ENCODE measurements at regions not wholly inside any gene's neighbourhood (a gene's known extent, or its start where the extent isn't known, plus 50 kb on each side); places are given as distances from the start of the nearest gene placed in this dataset.
"Not testable (repeated sequence)": the region's sequence is repeated elsewhere in the genome, so short reads cannot be mapped to it uniquely, and the experiment has no call there.

GRCh38 chr6:121691126-121691551 lies 255.7 kb downstream of the GJA1 start:
- no peak for DNase-seq (ENCODE audit: low spot score)

GRCh38 chr6:121694389-121694788 lies 258.9 kb downstream of the GJA1 start:
- DNase-seq (ENCODE audit: low spot score), result no peak

- no peak for DNase-seq (ENCODE audit: low spot score)
Observed at GRCh38 chr6:121694801-121695251, 259.4 kb downstream of the GJA1 start.

- no peak for DNase-seq (ENCODE audit: low spot score)
Observed at GRCh38 chr6:121695329-121695728, 259.9 kb downstream of the GJA1 start.

GRCh38 chr6:121697921-121698320 lies 262.5 kb downstream of the GJA1 start:
- no peak for DNase-seq (ENCODE audit: low spot score)

GRCh38 chr6:121698617-121699016 lies 263.2 kb downstream of the GJA1 start:
- DNase-seq (ENCODE audit: low spot score), result no peak

GRCh38 chr6:121703129-121703528 lies 267.7 kb downstream of the GJA1 start:
- not testable (repeated sequence) for DNase-seq (ENCODE audit: low spot score)

- DNase-seq (ENCODE audit: low spot score), result no peak
Observed at GRCh38 chr6:121711472-121711871, 276.0 kb downstream of the GJA1 start.

GRCh38 chr6:121717686-121718085 lies 282.2 kb downstream of the GJA1 start:
- no peak for DNase-seq (ENCODE audit: low spot score)

- DNase-seq (ENCODE audit: low spot score), result not testable (repeated sequence)
Observed at GRCh38 chr6:121720867-121721266, 285.4 kb downstream of the GJA1 start.

GRCh38 chr6:121723623-121724022 lies 288.2 kb downstream of the GJA1 start:
- DNase-seq (ENCODE audit: low spot score), result no peak

- no peak for DNase-seq (ENCODE audit: low spot score)
Observed at GRCh38 chr6:121724576-121724975, 289.1 kb downstream of the GJA1 start.

- DNase-seq (ENCODE audit: low spot score), result no peak
Observed at GRCh38 chr6:121726596-121726995, 291.1 kb downstream of the GJA1 start.

- DNase-seq (ENCODE audit: low spot score), result no peak
Observed at GRCh38 chr6:121730616-121731015, 295.2 kb downstream of the GJA1 start.

- no peak for DNase-seq (ENCODE audit: low spot score)
Observed at GRCh38 chr6:121731381-121731780, 295.9 kb downstream of the GJA1 start.

- DNase-seq (ENCODE audit: low spot score), result no peak
Observed at GRCh38 chr6:121732641-121733040, 297.2 kb downstream of the GJA1 start.

- DNase-seq (ENCODE audit: low spot score), result no peak
Observed at GRCh38 chr6:121733234-121733633, 297.8 kb downstream of the GJA1 start.

GRCh38 chr6:121740188-121740587 lies 304.7 kb downstream of the GJA1 start:
- not testable (repeated sequence) for DNase-seq (ENCODE audit: low spot score)

GRCh38 chr6:121743691-121744090 lies 308.2 kb downstream of the GJA1 start:
- no peak for DNase-seq (ENCODE audit: low spot score)

GRCh38 chr6:121748376-121748775 lies 312.9 kb downstream of the GJA1 start:
- no peak for DNase-seq (ENCODE audit: low spot score)

- no peak for DNase-seq (ENCODE audit: low spot score)
Observed at GRCh38 chr6:121748850-121749249, 313.4 kb downstream of the GJA1 start.

- DNase-seq (ENCODE audit: low spot score), result no peak
Observed at GRCh38 chr6:121755485-121755884, 320.0 kb downstream of the GJA1 start.

GRCh38 chr6:121756666-121757065 lies 321.2 kb downstream of the GJA1 start:
- no peak for DNase-seq (ENCODE audit: low spot score)

GRCh38 chr6:121759370-121759769 lies 323.9 kb downstream of the GJA1 start:
- DNase-seq (ENCODE audit: low spot score), result no peak

- no peak for DNase-seq (ENCODE audit: low spot score)
Observed at GRCh38 chr6:121760191-121760590, 324.7 kb downstream of the GJA1 start.

Measured in germinal center (tissue), 1 donor.